DMS153 treated with DMSO at 0.1 percent for 48 hours (cell line): ENCODE measurements at regions not wholly inside any gene's neighbourhood (a gene's known extent, or its start where the extent isn't known, plus 50 kb on each side); places are given as distances from the start of the nearest gene placed in this dataset.
"Not testable (repeated sequence)": the region's sequence is repeated elsewhere in the genome, so short reads cannot be mapped to it uniquely, and the experiment has no call there.

Source experiments
- DNase-seq: peaks from one replicate; lab custom pipeline; 2025; ENCODE audit not compliant: unreplicated experiment; lab: John Stamatoyannopoulos, UW

GRCh38 chr1:761791-762190, 75.3 kb upstream of the OR4F16 start:
- DNase-seq, result not testable (repeated sequence)

GRCh38 chr1:771449-771848, 85.0 kb upstream of the OR4F16 start:
- DNase-seq, result not testable (repeated sequence)

GRCh38 chr1:777480-778180, 91.2 kb upstream of the OR4F16 start:
- DNase-seq, result not testable (repeated sequence)

- DNase-seq, result not testable (repeated sequence)
These were observed 92.2 kb upstream of the OR4F16 start for GRCh38 chr1:778451-779278.

GRCh38 chr1:779621-780020, 93.2 kb upstream of the OR4F16 start:
- not testable (repeated sequence) for DNase-seq

GRCh38 chr1:788835-789234, 102.4 kb upstream of the OR4F16 start:
- no peak for DNase-seq

- not testable (repeated sequence) for DNase-seq
These were observed 103.2 kb upstream of the OR4F16 start for GRCh38 chr1:789606-790005.

- DNase-seq, result not testable (repeated sequence)
These were observed 104.0 kb upstream of the OR4F16 start for GRCh38 chr1:790388-790930.

GRCh38 chr1:794310-794709, 107.9 kb upstream of the OR4F16 start:
- DNase-seq, result not testable (repeated sequence)

- DNase-seq, result not testable (repeated sequence)
These were observed 108.6 kb upstream of the OR4F16 start for GRCh38 chr1:794918-795584.

GRCh38 chr1:797649-798048, 111.2 kb upstream of the OR4F16 start:
- not testable (repeated sequence) for DNase-seq

- DNase-seq, result not testable (repeated sequence)
These were observed 113.9 kb upstream of the OR4F16 start for GRCh38 chr1:800397-800796.

- not testable (repeated sequence) for DNase-seq
These were observed 118.1 kb upstream of the OR4F16 start for GRCh38 chr1:804378-805115.

GRCh38 chr1:805310-805709, 118.4 kb upstream of the SAMD11 start:
- DNase-seq, result not testable (repeated sequence)

GRCh38 chr1:807066-807465, 116.7 kb upstream of the SAMD11 start:
- DNase-seq, result not testable (repeated sequence)

GRCh38 chr1:807699-808390, 115.9 kb upstream of the SAMD11 start:
- DNase-seq, result not testable (repeated sequence)

GRCh38 chr1:810949-811348, 112.8 kb upstream of the SAMD11 start:
- not testable (repeated sequence) for DNase-seq

- not testable (repeated sequence) for DNase-seq
These were observed 111.1 kb upstream of the SAMD11 start for GRCh38 chr1:812535-813127.

- not testable (repeated sequence) for DNase-seq
These were observed 109.2 kb upstream of the SAMD11 start for GRCh38 chr1:814543-814942.
